Stimulated activated CD4-positive, alpha-beta T cell treated with anti-CD3 and anti-CD28 coated beads, Interleukin-15, amount 100 ng/mL, for 1 hour (primary cell): ENCODE measurements at regions not wholly inside any gene's neighbourhood (a gene's known extent, or its start where the extent isn't known, plus 50 kb on each side); places are given as distances from the start of the nearest gene placed in this dataset.

Experiments
- DNase-seq, 2 donors: peaks; one replicate each; pipeline ENCODE4 v3.0.0-alpha.2; 2020; ENCODE audit warnings: low read depth in 1 of 2, low spot score in 1 of 2

- no peak for DNase-seq
These were observed 50.6 kb upstream of the JAZF1 start for GRCh38 chr7:28231176-28231575.

GRCh38 chr7:28236560-28236959 is 56.0 kb upstream of the JAZF1 start:
- DNase-seq = no peak

- DNase-seq = no peak
These were observed 56.8 kb upstream of the JAZF1 start for GRCh38 chr7:28237363-28237762.

GRCh38 chr7:28239823-28240204 is 59.2 kb upstream of the JAZF1 start:
- no peak for DNase-seq

GRCh38 chr7:28240481-28240880 is 59.9 kb upstream of the JAZF1 start:
- DNase-seq = no peak

- DNase-seq = no peak
These were observed 63.3 kb upstream of the JAZF1 start for GRCh38 chr7:28243861-28244260.

GRCh38 chr7:28245123-28245878 is 64.7 kb upstream of the JAZF1 start:
- no peak for DNase-seq

- no peak for DNase-seq
These were observed 66.4 kb upstream of the JAZF1 start for GRCh38 chr7:28246921-28247461.

- no peak for DNase-seq
These were observed 77.6 kb upstream of the JAZF1 start for GRCh38 chr7:28258240-28258639.

GRCh38 chr7:28260969-28261368 is 80.4 kb upstream of the JAZF1 start:
- no peak for DNase-seq

- DNase-seq = no peak
These were observed 83.2 kb upstream of the JAZF1 start for GRCh38 chr7:28263622-28264271.

GRCh38 chr7:28266402-28266801 is 85.8 kb upstream of the JAZF1 start:
- DNase-seq = no peak

GRCh38 chr7:28267012-28267411 is 86.4 kb upstream of the JAZF1 start:
- no peak for DNase-seq

GRCh38 chr7:28269700-28270361 is 89.2 kb upstream of the JAZF1 start:
- no peak for DNase-seq

GRCh38 chr7:28270536-28270935 is 89.9 kb upstream of the JAZF1 start:
- DNase-seq = no peak

GRCh38 chr7:28272461-28272877 is 91.9 kb upstream of the JAZF1 start:
- DNase-seq = no peak

GRCh38 chr7:28276298-28276697 is 95.7 kb upstream of the JAZF1 start:
- no peak for DNase-seq

- no peak for DNase-seq
These were observed 96.8 kb upstream of the JAZF1 start for GRCh38 chr7:28277364-28277763.

GRCh38 chr7:28277958-28278357 is 97.4 kb upstream of the JAZF1 start:
- no peak for DNase-seq

- DNase-seq = no peak
These were observed 99.9 kb upstream of the JAZF1 start for GRCh38 chr7:28280516-28280915.

- no peak for DNase-seq
These were observed 109.9 kb upstream of the JAZF1 start for GRCh38 chr7:28290496-28290895.

- no peak for DNase-seq
These were observed 111.0 kb upstream of the JAZF1 start for GRCh38 chr7:28291559-28291958.
